GM10266 (cell line): ENCODE measurements at regions not wholly inside any gene's neighbourhood (a gene's known extent, or its start where the extent isn't known, plus 50 kb on each side); places are given as distances from the start of the nearest gene placed in this dataset.
"Not testable (repeated sequence)": the region's sequence is repeated elsewhere in the genome, so short reads cannot be mapped to it uniquely, and the experiment has no call there.

Experiments
- DNase-seq: peaks from one replicate; pipeline ENCODE4 v3.0.0; 2012; ENCODE audit errors: extremely low spot score
- CTCF ChIP-seq: IDR thresholded peaks from 2 replicates; pipeline ENCODE4 v1.5.1; 2012; ENCODE audit warnings: mild to moderate bottlenecking, low read depth; ENCODE audit not compliant: control insufficient read depth, insufficient read depth; ENCODE audit errors: missing control alignments

- no peak for DNase-seq
- no peak for TF ChIP-seq CTCF
These were observed 57.2 kb upstream of the CXorf66 start for GRCh38 chrX:140022482-140022881.

GRCh38 chrX:140019134-140019533 lies 53.8 kb upstream of the CXorf66 start:
- DNase-seq: not testable (repeated sequence)
